ENCODE measurements at regions not wholly inside any gene's neighbourhood (a gene's known extent, or its start where the extent isn't known, plus 50 kb on each side); places are given as distances from the start of the nearest gene placed in this dataset.

GRCh38 chr3:115498898-115499297, 124.4 kb upstream of the GAP43 start (continued):
- TF ChIP-seq PRDM15 (CRISPR knock-in tag; IDR thresholded peaks at IDR 0.05) (no peak), POU2F2 (IDR thresholded peaks at IDR 0.05; ENCODE audit: borderline replicate concordance, low read depth, low read length) (no peak)
- TF ChIP-seq, protein P1, sequence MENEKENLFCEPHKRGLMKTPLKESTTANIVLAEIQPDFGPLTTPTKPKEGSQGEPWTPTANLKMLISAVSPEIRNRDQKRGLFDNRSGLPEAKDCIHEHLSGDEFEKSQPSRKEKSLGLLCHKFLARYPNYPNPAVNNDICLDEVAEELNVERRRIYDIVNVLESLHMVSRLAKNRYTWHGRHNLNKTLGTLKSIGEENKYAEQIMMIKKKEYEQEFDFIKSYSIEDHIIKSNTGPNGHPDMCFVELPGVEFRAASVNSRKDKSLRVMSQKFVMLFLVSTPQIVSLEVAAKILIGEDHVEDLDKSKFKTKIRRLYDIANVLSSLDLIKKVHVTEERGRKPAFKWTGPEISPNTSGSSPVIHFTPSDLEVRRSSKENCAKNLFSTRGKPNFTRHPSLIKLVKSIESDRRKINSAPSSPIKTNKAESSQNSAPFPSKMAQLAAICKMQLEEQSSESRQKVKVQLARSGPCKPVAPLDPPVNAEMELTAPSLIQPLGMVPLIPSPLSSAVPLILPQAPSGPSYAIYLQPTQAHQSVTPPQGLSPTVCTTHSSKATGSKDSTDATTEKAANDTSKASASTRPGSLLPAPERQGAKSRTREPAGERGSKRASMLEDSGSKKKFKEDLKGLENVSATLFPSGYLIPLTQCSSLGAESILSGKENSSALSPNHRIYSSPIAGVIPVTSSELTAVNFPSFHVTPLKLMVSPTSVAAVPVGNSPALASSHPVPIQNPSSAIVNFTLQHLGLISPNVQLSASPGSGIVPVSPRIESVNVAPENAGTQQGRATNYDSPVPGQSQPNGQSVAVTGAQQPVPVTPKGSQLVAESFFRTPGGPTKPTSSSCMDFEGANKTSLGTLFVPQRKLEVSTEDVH (IDR thresholded peaks at IDR 0.05; ENCODE audit: low read depth, partially characterized antibody), result no peak

GRCh38 chr3:115499666-115500065, 123.6 kb upstream of the GAP43 start:
- POLR2A ChIA-PET, result no interaction called here
- TF ChIP-seq, protein P2, sequence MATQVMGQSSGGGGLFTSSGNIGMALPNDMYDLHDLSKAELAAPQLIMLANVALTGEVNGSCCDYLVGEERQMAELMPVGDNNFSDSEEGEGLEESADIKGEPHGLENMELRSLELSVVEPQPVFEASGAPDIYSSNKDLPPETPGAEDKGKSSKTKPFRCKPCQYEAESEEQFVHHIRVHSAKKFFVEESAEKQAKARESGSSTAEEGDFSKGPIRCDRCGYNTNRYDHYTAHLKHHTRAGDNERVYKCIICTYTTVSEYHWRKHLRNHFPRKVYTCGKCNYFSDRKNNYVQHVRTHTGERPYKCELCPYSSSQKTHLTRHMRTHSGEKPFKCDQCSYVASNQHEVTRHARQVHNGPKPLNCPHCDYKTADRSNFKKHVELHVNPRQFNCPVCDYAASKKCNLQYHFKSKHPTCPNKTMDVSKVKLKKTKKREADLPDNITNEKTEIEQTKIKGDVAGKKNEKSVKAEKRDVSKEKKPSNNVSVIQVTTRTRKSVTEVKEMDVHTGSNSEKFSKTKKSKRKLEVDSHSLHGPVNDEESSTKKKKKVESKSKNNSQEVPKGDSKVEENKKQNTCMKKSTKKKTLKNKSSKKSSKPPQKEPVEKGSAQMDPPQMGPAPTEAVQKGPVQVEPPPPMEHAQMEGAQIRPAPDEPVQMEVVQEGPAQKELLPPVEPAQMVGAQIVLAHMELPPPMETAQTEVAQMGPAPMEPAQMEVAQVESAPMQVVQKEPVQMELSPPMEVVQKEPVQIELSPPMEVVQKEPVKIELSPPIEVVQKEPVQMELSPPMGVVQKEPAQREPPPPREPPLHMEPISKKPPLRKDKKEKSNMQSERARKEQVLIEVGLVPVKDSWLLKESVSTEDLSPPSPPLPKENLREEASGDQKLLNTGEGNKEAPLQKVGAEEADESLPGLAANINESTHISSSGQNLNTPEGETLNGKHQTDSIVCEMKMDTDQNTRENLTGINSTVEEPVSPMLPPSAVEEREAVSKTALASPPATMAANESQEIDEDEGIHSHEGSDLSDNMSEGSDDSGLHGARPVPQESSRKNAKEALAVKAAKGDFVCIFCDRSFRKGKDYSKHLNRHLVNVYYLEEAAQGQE (IDR thresholded peaks at IDR 0.05; ENCODE audit: low read depth, low read length), result no peak
- TF ChIP-seq USF2 (IDR thresholded peaks at IDR 0.05; ENCODE audit: borderline replicate concordance, low read depth, low read length), result no peak
- TF ChIP-seq RELB (IDR thresholded peaks at IDR 0.05; ENCODE audit: low read depth), result no peak
- TF ChIP-seq JUND (IDR thresholded peaks at IDR 0.05; ENCODE audit: low read depth, low read length), result no peak
- TF ChIP-seq MYC (IDR thresholded peaks at IDR 0.05; ENCODE audit: insufficient read depth, insufficient read length, insufficient replicate concordance, low read length, severe bottlenecking), result no peak
- no peak for TF ChIP-seq NFYA (IDR thresholded peaks at IDR 0.05; ENCODE audit: borderline replicate concordance, low read depth, low read length)

More at GRCh38 chr3:115499666-115500065, 123.6 kb upstream of the GAP43 start:
- Histone ChIP-seq H3K9me3 (replicated peaks; ENCODE audit: control insufficient read depth, insufficient read depth, low read length) (no peaks in the 10 kb centered on the region), H3K36me3 (ENCODE audit: control insufficient read depth in 2 of 2, insufficient read depth in 2 of 2, low read length in 1 of 2) (no peaks in the 10 kb centered on the region), H3K4me3 (no peak overlapping the region), H3K79me2 (ENCODE audit: control insufficient read depth, insufficient read depth, low read length) (no peaks in the 10 kb centered on the region), H3K27me3 (replicated peaks in 1 of 2; ENCODE audit: control insufficient read depth in 2 of 2, insufficient read depth in 2 of 2, low read length in 1 of 2) (no peaks in the 10 kb centered on the region), H3K27ac (ENCODE audit: control insufficient read depth, insufficient read depth) (no peak overlapping the region), H2AFZ (ENCODE audit: control insufficient read depth, low read depth, low read length) (no peak overlapping the region), H3K4me1 (ENCODE audit: control insufficient read depth, insufficient read depth, low read length) (no peaks in the 10 kb centered on the region), H4K20me1 (ENCODE audit: control insufficient read depth, insufficient read depth) (no peaks in the 10 kb centered on the region), H3K9ac (ENCODE audit: control insufficient read depth, insufficient read depth, low read length) (no peak overlapping the region), H3K4me2 (ENCODE audit: control insufficient read depth, insufficient read depth) (no peak overlapping the region)
- BruUV-seq (replicated peaks), result no TSS peak
- intact Hi-C loops (cut with micrococcal nuclease; ENCODE audit: unreplicated experiment) (no loop called here), in situ Hi-C loops (cut with MboI) (no loop called here)
- no peak for ATAC-seq
- DNase-seq (ENCODE audit: low read depth, low spot score), result no peak
- ChIA-PET SMC1A (ENCODE audit: uncharacterized antibody, unreplicated experiment) (no interaction called here), RAD21 (ENCODE audit: unreplicated experiment) (no interaction called here), CTCF (no interaction called here)
- 31% methylated on average over 3 of the region's 3 CpGs for WGBS (ENCODE audit: insufficient coverage, insufficient replicate concordance, low lambda C conversion rate, missing lambda C conversion rate)
- no peak for FAIRE-seq
